GM11168 (cell line): ENCODE measurements at regions not wholly inside any gene's neighbourhood (a gene's known extent, or its start where the extent isn't known, plus 50 kb on each side); places are given as distances from the start of the nearest gene placed in this dataset.

Experiments used
- in situ Hi-C: fragments of 300-500 bp; cut with MboI; formaldehyde crosslinking; loops from one replicate; pipeline ENCODE4 v1.12.0; 2022; ENCODE audit warnings: low sequenced_read_pairs; ENCODE audit not compliant: unreplicated experiment

DNA sequence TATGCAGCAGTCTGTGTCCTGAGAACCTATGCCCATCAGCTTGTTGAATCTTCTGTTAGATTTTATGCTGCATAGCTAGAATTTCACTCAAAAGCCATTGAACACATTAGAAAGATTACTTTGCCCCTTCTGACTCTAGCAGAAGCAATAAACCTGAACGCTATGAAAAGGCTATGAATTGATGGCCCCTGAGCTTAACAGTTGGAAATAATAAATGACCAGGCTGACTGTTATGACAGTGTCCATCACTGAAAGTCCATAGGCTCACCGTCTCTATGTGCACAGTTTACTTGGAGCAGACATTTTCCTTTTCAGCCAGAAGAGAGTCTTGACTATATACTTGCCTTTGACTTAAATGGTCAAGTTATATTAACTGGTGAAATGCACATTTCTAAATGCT lies 1618.8 kb upstream of the ACVR2A start:
- in situ Hi-C loops = no loop called here

GRCh38 chr2:146221826-146222225 lies 1623.0 kb upstream of the ACVR2A start:
- in situ Hi-C loops = no loop called here

DNA sequence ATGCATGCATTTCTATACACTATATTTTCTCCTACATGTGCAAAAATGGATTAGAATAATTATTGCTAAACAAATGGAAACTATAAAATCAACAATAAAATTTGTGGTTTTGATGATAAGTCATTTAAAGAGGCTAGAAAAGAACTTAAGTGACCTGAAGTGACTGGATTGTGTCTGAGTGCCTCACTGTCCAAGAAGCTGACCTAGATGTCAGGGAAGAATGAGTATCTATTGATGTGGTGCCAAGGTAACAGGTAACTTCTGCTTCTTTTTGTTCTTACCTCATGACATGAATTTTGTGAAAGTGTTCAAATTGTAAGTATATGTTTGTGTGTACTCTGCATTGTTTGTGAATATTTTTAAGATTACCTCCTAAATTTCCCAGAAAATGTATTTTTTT lies 1623.9 kb upstream of the ACVR2A start:
- in situ Hi-C loops = no loop called here

DNA sequence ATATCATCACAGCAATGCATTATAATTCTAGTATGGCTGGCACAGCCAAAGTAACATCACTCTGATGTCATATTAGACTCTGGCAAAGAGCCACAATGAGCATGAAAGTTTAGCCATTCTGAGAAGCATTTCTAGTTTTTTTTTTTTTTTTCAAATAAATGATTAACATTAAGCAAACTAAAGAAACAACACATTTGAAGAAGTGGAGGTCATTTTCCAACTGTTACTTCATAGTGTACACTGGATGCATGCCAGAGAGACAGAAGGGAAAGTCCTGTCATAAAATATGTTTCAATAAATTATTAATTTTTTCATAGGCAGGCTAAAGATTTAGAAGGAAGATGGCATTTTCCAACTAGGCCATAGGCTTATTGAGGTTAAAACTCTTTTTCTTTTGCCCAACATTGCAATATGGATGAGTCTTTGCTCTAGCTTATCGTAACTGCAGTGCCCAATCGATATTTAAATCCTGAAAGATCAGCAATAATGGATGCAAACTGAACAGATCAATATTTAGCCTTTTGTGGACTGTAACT lies 1630.4 kb upstream of the ACVR2A start:
- in situ Hi-C loops = no loop called here

GRCh38 chr2:146213674-146214073 lies 1631.2 kb upstream of the ACVR2A start:
- in situ Hi-C loops = no loop called here

DNA sequence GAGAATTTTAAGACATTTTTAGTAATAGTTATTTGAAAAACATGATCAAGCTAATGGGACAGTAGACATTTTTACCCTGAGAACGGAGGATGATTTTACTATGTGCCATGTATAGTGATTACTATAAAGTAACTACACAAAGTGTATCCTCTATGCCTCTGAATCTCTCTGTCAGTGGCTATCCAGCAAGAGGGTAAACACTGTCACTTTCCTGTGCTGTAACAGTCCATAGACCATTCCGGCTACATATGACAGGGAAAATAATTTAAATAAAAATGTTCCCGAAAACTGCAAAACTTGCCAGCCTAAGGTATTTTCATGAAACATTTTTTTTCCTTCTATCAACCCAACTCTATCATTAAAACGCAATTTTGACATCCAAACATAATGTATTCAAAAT lies 1632.2 kb upstream of the ACVR2A start:
- in situ Hi-C loops = no loop called here

DNA sequence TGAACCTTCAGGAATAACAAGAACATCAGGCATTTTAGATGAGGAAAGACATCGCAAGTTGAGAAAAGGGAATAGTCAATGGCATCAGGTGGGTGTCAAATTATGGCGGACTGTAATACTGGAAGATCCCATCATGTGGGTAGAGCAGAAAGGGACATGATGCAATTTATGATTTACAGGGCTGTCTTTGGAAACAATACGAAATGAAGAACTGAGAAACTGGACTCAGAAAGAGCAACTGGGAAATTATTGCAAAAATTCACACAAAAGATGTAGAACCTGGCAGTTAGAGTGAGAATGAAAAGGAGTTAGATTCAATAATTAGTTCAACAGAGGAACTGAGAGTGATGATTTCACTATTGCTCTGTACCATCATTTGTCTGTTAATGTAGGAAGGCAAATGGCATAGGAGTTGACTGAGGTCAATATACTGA lies 1635.0 kb upstream of the ACVR2A start:
- in situ Hi-C loops = no loop called here

DNA sequence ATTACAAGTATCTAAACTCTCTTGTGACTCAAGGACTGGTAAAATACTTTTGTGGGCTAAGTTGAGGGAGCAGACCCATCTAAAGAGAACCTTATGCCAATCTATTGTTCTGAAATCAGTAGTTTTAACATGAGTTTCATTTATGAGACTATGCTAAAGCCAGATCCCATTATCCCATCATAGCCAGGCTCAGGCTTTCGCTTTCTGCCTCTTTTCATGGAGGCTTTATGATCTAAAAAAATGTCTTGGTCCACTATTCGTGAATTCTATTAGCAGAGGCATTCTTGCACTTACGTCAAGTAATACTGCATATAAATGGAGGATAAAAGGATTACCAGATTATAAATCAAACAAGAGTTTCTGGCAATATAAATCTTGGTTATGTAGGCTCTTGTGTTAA lies 1636.9 kb upstream of the ACVR2A start:
- in situ Hi-C loops = no loop called here

DNA sequence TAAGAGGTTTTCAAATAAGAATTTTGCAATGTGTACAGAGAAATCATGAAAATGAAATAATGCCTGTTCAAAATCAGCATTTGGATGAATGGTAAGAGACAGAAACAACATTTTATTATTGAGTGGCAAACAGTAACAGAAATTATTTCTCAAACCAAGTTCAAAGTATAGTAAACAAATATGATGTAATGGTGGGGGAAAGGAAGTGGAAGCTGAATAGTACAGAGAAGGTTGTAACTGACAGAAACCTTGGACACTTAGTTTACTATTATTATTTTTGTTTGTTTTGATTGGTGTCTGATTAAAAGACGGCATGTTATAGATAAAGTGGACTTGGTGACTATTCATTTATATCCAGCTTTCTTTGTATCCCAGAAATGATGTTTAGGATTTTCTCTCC lies 1637.4 kb upstream of the ACVR2A start:
- in situ Hi-C loops = no loop called here

- in situ Hi-C loops = no loop called here
Measured at GRCh38 chr2:146203064-146203624, 1641.7 kb upstream of the ACVR2A start.

DNA sequence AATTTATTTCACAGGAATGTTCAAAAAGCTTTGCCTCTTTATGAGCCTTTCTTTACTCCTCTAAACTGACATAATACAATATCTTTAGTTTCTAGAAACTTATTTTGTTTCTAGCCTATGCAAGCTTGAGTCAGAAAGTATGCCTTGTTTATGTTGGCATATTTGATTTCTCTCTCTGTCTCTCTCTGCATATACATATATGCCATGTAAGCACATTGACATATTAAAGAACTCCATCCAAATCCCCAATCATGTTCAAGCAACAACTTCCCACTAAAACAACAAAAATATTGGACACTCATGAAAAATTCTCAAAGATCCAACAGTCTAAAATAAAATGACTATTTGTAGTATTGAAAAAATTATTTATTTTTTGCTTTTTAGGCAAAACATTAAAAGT lies 1651.2 kb upstream of the ACVR2A start:
- in situ Hi-C loops = no loop called here

DNA sequence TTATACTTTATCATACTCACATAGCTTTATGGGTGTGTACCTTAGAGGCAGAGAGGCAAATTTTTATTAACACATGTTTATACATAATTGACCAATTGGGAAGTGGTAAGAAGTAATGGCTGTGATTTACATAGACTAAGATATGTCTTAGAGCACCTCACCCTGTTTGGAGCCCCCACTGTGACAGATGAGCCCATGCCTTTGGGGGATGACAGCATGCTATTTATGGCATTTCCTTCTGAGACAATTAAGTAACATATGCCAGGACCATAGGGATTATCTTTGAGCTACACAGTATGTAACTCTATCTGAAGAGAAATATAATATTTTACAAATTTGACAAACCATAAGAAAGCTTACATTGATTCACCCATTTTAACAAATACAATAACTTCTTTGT lies 1655.3 kb upstream of the ACVR2A start:
- in situ Hi-C loops = no loop called here

DNA sequence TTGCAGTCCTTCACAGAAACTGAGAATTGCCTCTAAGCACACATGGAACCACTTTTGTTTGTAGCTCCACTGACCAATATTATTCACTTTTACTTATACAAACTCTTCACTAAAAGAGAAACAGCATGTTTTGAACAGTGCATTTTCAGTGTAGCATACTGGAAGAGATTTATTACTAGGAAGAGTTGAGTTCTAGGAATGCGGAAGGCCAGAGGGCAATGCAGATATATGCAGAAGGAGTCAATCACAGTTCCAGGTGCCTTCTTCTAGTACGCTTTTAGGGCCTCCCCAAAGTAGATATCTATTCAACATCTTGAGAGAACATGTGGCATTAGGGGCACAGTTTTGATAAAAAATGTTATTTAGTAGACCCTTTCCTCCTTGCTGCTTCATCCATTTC lies 1654.0 kb upstream of the ZEB2 start:
- in situ Hi-C loops = no loop called here

- in situ Hi-C loops = no loop called here
Measured at GRCh38 chr2:146161256-146161882, 1641.5 kb upstream of the ZEB2 start.

DNA sequence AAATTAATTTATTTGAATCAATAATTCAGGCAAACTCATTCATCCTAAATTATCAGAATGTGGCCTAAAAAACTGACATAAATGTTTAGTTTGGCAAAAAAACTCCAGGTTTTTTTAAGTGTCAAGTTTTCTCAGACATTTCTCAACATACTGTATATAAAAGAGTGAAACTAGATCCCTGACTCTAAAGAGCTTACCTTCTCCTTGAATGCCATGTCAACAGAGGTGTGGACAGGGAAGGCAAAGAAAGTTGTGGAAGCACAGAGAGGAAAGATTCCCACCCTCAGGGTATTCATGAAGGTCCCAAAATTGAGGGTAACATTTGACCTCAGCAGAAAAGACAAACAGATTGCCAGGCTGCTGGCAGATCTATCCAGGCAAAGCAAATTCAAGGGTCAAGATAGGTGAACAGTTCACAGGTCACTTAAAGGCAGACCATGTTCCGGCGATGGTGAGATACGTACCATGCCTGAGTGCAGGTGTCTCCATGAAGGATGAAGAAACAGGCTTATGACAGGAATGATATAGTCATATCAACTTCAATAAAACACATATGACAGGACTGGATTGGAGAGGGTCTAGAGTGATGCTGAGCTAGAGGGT lies 1638.3 kb upstream of the ZEB2 start:
- in situ Hi-C loops = no loop called here

DNA sequence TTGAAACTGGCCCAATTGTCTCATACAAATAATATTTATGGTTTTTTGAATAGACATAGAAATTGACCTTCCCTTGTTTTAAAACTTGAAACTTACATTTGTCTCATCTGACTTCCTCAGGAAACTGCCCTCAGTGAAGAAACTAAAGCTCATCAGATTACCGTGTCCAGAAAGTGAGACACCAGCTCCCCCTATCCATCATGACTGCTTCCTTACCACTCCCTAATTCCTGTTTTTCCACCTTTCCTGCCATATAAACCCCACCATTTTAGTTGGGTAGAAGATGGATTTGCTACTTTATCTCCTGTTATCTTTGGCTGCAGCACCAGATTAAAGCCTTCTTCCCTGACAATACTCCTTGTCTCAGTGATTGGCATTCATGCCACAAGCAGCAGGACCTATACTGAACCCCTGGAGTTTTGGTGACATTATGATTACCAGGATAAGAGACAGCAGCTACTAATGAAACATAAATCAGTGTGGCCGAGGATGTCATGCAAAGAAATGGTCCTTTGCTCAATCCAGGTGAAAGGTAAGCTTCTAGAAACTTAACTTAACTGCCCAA lies 1627.6 kb upstream of the ZEB2 start:
- in situ Hi-C loops = no loop called here

DNA sequence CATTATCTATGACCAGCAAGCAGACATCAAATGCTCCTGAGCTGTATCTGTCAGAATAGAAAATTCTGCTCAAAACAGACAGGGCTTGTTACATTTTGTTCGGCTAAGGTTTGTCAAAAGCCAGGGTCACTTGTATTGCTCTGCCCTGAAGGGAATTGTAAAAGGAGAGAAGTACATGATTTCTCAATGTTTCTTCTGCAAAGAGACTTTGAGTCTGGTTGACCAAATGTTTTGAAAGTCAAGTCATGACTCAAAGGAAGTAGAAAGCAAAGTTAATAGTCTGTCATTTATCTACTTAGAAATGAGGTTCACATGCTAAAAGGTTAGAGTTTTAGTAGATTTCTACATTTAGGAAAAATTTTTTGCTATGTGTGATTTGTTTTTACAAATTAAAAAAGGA lies 1624.1 kb upstream of the ZEB2 start:
- in situ Hi-C loops = no loop called here

GRCh38 chr2:146138820-146139219 lies 1618.9 kb upstream of the ZEB2 start:
- in situ Hi-C loops = no loop called here

- in situ Hi-C loops = no loop called here
Measured at GRCh38 chr2:146135245-146135644, 1615.3 kb upstream of the ZEB2 start.

DNA sequence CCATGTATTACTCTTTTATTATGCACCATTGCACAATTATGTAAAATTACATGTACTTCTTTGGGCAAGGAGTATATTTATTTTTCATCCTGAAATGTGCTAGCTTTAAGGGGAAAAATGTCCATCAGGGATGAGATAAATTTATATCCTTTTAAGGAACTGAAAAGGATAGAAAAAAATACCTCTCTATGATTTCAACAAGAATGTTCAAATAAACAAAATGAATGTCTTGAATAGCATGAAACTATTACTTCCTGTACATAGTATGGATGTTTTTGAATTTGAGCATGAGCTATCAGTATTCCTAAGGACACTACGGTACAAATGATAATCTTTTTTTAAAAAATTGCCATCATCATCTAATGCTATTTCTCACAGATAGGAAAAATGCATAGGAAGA lies 1611.9 kb upstream of the ZEB2 start:
- in situ Hi-C loops = no loop called here

DNA sequence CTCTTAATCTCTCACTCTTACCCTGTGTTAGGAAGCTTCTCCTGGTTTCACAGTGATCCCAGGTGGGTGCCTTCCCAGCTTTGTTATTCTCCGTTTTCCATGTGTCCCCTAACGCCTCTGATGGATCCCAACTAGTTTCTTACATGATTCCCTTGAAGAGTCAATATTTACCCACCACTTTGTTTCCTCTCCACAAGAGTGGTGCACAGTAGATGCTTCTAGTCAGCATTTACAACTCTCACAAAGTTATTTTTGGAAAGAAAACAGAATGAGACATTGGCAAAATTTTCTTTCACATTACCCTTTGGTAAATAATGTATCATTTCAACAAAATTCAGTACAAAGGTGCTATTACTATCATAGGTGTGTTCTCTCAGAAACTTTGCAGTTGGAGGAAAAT lies 1611.1 kb upstream of the ZEB2 start:
- in situ Hi-C loops = no loop called here

GRCh38 chr2:146130290-146130689 lies 1610.4 kb upstream of the ZEB2 start:
- in situ Hi-C loops = no loop called here
